ENCODE measurements at regions not wholly inside any gene's neighbourhood (a gene's known extent, or its start where the extent isn't known, plus 50 kb on each side); places are given as distances from the start of the nearest gene placed in this dataset.

- no peak for FAIRE-seq
These were observed 493.1 kb upstream of the AKR1E2 start for GRCh38 chr10:4332764-4333458.

GRCh38 chr10:4331150-4331549 is 494.9 kb upstream of the AKR1E2 start:
- no peak for FAIRE-seq

- no peak for FAIRE-seq
These were observed 495.4 kb upstream of the AKR1E2 start for GRCh38 chr10:4330636-4331035.

- no peak for FAIRE-seq
These were observed 496.8 kb upstream of the AKR1E2 start for GRCh38 chr10:4329225-4329624.

GRCh38 chr10:4326647-4327046 is 499.4 kb upstream of the AKR1E2 start:
- FAIRE-seq = no peak

GRCh38 chr10:4319870-4320367 is 506.1 kb upstream of the AKR1E2 start:
- FAIRE-seq = no peak

- no peak for FAIRE-seq
These were observed 509.7 kb upstream of the AKR1E2 start for GRCh38 chr10:4316161-4316810.

GRCh38 chr10:4315551-4315950 is 510.5 kb upstream of the AKR1E2 start:
- FAIRE-seq = no peak

- no peak for FAIRE-seq
These were observed 513.0 kb upstream of the AKR1E2 start for GRCh38 chr10:4313051-4313450.

GRCh38 chr10:4312051-4312835 is 513.8 kb upstream of the AKR1E2 start:
- no peak for FAIRE-seq

GRCh38 chr10:4310172-4310571 is 515.8 kb upstream of the AKR1E2 start:
- FAIRE-seq = no peak

GRCh38 chr10:4307910-4308309 is 518.1 kb upstream of the AKR1E2 start:
- FAIRE-seq = no peak

GRCh38 chr10:4306871-4307270 is 519.1 kb upstream of the AKR1E2 start:
- no peak for FAIRE-seq

- FAIRE-seq = no peak
These were observed 518.0 kb upstream of the KLF6 start for GRCh38 chr10:4303045-4303444.

GRCh38 chr10:4301291-4302045 is 516.5 kb upstream of the KLF6 start:
- no peak for FAIRE-seq

GRCh38 chr10:4296161-4296560 is 511.2 kb upstream of the KLF6 start:
- FAIRE-seq = no peak

GRCh38 chr10:4294996-4295792 is 510.2 kb upstream of the KLF6 start:
- no peak for FAIRE-seq

- FAIRE-seq = no peak
These were observed 509.3 kb upstream of the KLF6 start for GRCh38 chr10:4294271-4294670.

GRCh38 chr10:4291990-4292389 is 507.0 kb upstream of the KLF6 start:
- FAIRE-seq = no peak

- FAIRE-seq = no peak
These were observed 500.1 kb upstream of the KLF6 start for GRCh38 chr10:4285121-4285520.

GRCh38 chr10:4283846-4284610 is 499.0 kb upstream of the KLF6 start:
- FAIRE-seq = no peak
